Panc1 (cell line): ENCODE measurements at regions not wholly inside any gene's neighbourhood (a gene's known extent, or its start where the extent isn't known, plus 50 kb on each side); places are given as distances from the start of the nearest gene placed in this dataset.

Experiments used
- ATAC-seq: fragments of 200-7000 bp; cut with Tn5 transposase; 2 replicates; pipeline ENCODE4 v1.9.1; 2020; ENCODE audit warnings: mild to moderate bottlenecking, moderate library complexity
- BruUV-seq: library from RNA; stranded (reverse); fragments of 400-500 nt; replicated peaks from 2 replicates; lab custom pipeline; 2021; lab: Mats Ljungman, UMichigan
- CTCF ChIA-PET: fragments of 300-600 bp; sonication (Branson Sonifier 250); formaldehyde crosslinking; loops from one replicate; lab custom pipeline; 2022; ENCODE audit warnings: antibody characterized with exemption; lab: Charles Lee
- POLR2A ChIA-PET: fragments of 300-600 bp; sonication (Branson Sonifier 250); formaldehyde crosslinking; loops from one replicate; lab custom pipeline; 2022; ENCODE audit warnings: antibody characterized with exemption; lab: Charles Lee
- DNase-seq: peaks from one replicate; pipeline ENCODE4 v3.0.0-alpha.2; 2010; ENCODE audit warnings: low read depth, low spot score
- H3K27ac ChIP-seq: 2 replicates; pipeline ENCODE4 v1.5.1; 2011; ENCODE audit warnings: mild to moderate bottlenecking, low read length, inconsistent platforms
- H3K27me3 ChIP-seq: fragments of 200-500 bp; sonication (Bioruptor generic); 2 replicates; pipeline ENCODE4 v1.6.0; 2014; ENCODE audit warnings: low read length, inconsistent platforms; ENCODE audit not compliant: control insufficient read depth, insufficient read depth
- H3K36me3 ChIP-seq: fragments of 200-500 bp; sonication (Bioruptor generic); 2 replicates; pipeline ENCODE4 v1.5.1; 2014; ENCODE audit warnings: inconsistent platforms, mild to moderate bottlenecking, low read length, moderate library complexity; ENCODE audit not compliant: control insufficient read depth, insufficient read depth
- H3K4me1 ChIP-seq: 2 replicates; pipeline ENCODE4 v1.5.1; 2011; ENCODE audit warnings: inconsistent platforms, mild to moderate bottlenecking, low read length, moderate library complexity; ENCODE audit not compliant: control insufficient read depth, insufficient read depth
- H3K4me3 ChIP-seq, 2 experiments: 2 replicates each; pipeline ENCODE4 v1.5.1; 2011 to 2012; ENCODE audit warnings: low read depth in 2 of 2, low read length in 2 of 2, mild to moderate bottlenecking in 2 of 2, inconsistent platforms in 1 of 2, moderate library complexity in 1 of 2
- H3K9me3 ChIP-seq: fragments of 200-500 bp; sonication (Bioruptor generic); 2 replicates; pipeline ENCODE4 v1.5.1; 2014; ENCODE audit warnings: low read depth, mild to moderate bottlenecking, inconsistent platforms, low read length, moderate library complexity; ENCODE audit not compliant: control insufficient read depth, insufficient read depth
- POLR2AphosphoS5 ChIP-seq: IDR thresholded peaks from 2 replicates; pipeline ENCODE4 v1.6.1; 2012; ENCODE audit warnings: mild to moderate bottlenecking, low read depth, low read length, moderate library complexity
- REST ChIP-seq, 2 experiments: IDR thresholded peaks; 2 replicates each; pipeline ENCODE4 v1.6.1; 2011 to 2012; ENCODE audit warnings: low read depth in 2 of 2, control low read depth in 1 of 2, low read length in 1 of 2, mild to moderate bottlenecking in 1 of 2, moderate library complexity in 1 of 2; ENCODE audit not compliant: insufficient read depth in 1 of 2
- SIN3A ChIP-seq: IDR thresholded peaks from 2 replicates; pipeline ENCODE4 v1.6.1; 2012; ENCODE audit warnings: low read depth, mild to moderate bottlenecking, low read length, moderate library complexity, borderline replicate concordance; ENCODE audit not compliant: insufficient read depth
- TCF7L2 ChIP-seq: IDR thresholded peaks from 2 replicates; pipeline ENCODE4 v1.6.1; 2011; ENCODE audit warnings: mild to moderate bottlenecking, low read depth, low read length, inconsistent platforms
- in situ Hi-C: cut with HindIII; loops from 2 replicates; pipeline ENCODE4 v1.10.0; 2016; ENCODE audit warnings: low sequenced_read_pairs, low pct_unique_long_range_greater_than_20kb
- intact Hi-C: fragments of 100-400 bp; cut with micrococcal nuclease; formaldehyde crosslinking; loops from one replicate; pipeline ENCODE4 v1.10.0; 2022; ENCODE audit not compliant: unreplicated experiment
- TF ChIP-seq, protein P1 (sequence below): fragments of 450-650 bp; IDR thresholded peaks from 2 replicates; pipeline ENCODE4 v1.5.1; 2017; ENCODE audit warnings: mild to moderate bottlenecking

DNA sequence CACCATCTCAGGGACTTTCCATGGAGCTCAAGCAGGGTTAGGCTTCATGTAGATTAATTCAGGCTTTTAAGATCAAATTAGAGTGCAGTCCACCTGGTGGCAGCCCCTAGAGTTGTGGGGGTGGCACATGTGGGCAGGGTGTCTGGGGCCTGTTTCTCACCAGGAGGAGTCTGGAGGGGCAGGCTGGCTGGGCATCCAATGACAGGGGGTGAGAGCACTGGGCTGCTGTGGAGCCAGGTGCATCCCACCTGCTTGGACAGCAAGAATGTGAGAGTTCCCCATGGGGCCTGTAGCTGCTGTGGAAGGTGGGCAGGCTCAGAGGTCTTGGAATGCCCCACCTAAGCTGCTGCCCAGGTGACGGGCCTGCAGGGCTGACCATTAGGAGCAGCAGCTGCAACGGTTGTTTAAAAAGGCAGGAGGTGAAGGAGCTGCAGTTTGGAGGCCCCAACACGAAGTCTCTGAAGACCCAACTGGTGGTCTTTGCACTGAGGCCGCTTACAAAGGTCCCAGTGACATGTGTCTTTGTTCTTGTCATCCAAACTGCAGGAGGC lies 686.3 kb upstream of the HS6ST1 start:
- in situ Hi-C loops (no loop called here), intact Hi-C loops (no loop called here)
- ATAC-seq (no peak), DNase-seq (no peak)
- no peaks in the 10 kb centered on the region for H3K4me1 ChIP-seq
- no peak overlapping the region for H3K4me3 ChIP-seq
- no TSS peak for BruUV-seq
- no peak overlapping the region for H3K27ac ChIP-seq
- TF ChIP-seq, protein P1, sequence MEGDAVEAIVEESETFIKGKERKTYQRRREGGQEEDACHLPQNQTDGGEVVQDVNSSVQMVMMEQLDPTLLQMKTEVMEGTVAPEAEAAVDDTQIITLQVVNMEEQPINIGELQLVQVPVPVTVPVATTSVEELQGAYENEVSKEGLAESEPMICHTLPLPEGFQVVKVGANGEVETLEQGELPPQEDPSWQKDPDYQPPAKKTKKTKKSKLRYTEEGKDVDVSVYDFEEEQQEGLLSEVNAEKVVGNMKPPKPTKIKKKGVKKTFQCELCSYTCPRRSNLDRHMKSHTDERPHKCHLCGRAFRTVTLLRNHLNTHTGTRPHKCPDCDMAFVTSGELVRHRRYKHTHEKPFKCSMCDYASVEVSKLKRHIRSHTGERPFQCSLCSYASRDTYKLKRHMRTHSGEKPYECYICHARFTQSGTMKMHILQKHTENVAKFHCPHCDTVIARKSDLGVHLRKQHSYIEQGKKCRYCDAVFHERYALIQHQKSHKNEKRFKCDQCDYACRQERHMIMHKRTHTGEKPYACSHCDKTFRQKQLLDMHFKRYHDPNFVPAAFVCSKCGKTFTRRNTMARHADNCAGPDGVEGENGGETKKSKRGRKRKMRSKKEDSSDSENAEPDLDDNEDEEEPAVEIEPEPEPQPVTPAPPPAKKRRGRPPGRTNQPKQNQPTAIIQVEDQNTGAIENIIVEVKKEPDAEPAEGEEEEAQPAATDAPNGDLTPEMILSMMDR: no peak
- TF ChIP-seq SIN3A (no peak), TCF7L2 (no peak), REST (IDR thresholded peaks at IDR 0.05; ENCODE audit: insufficient read depth in 1 of 2, low read depth in 2 of 2, low read length in 1 of 2) (no peak), POLR2AphosphoS5 (no peak)
- H3K9me3 ChIP-seq: no peaks in the 10 kb centered on the region
- ChIA-PET CTCF (no interaction called here), POLR2A (no interaction called here)
- H3K36me3 ChIP-seq: no peaks in the 10 kb centered on the region
- H3K27me3 ChIP-seq: no peaks in the 10 kb centered on the region

DNA sequence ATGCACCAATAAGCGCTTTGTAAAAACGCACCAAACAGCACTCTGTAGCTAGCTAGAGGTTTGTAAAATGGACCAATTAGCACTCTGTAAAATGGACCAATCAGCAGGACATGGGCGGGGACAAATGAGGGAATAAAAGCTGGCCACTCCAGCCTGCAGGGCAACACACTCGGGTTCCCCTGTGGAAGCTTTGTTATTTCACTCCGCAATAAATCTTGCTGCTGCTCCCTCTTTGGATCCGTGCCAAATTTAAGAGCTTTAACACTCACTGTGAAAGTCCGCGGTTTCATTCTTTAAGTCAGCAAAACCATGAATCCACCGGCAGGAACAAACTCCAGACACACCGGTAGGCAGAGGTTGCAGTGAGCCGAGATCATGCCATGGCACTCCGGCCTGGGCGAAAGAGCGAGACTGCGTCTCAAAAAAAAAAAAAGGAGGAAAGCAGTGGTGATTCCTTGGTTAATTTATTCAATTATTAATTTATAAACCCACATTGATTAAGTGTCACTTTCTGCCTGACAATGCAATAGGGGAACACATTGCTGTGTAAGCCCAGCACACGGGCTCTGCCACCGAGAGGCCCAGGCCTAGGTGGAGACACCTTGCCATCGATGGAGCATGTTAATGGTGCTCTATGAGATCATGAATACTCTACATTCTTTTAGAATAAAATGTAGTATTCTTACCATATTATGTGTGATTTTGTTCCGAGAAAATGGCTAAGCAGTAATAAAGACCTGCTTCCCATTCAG lies 687.6 kb upstream of the HS6ST1 start:
- ATAC-seq (no peak), DNase-seq (no peak)
- Histone ChIP-seq H3K4me3 (no peak overlapping the region), H3K27me3 (no peaks in the 10 kb centered on the region), H3K9me3 (no peaks in the 10 kb centered on the region), H3K27ac (no peak overlapping the region), H3K4me1 (no peaks in the 10 kb centered on the region), H3K36me3 (no peaks in the 10 kb centered on the region)
- in situ Hi-C loops: no loop called here
- intact Hi-C loops: no loop called here
- BruUV-seq: no TSS peak
- ChIA-PET POLR2A (no interaction called here), CTCF (no interaction called here)
- TF ChIP-seq, protein P1: no peak
- no peak for TF ChIP-seq SIN3A
- TF ChIP-seq REST (IDR thresholded peaks at IDR 0.05; ENCODE audit: insufficient read depth in 1 of 2, low read depth in 2 of 2, low read length in 1 of 2): no peak
- TF ChIP-seq POLR2AphosphoS5: no peak
- no peak for TF ChIP-seq TCF7L2
